GM21447 (cell line): ENCODE measurements at regions not wholly inside any gene's neighbourhood (a gene's known extent, or its start where the extent isn't known, plus 50 kb on each side); places are given as distances from the start of the nearest gene placed in this dataset.
"Not testable (repeated sequence)": the region's sequence is repeated elsewhere in the genome, so short reads cannot be mapped to it uniquely, and the experiment has no call there.

Source experiments
- ATAC-seq: cut with Tn5 transposase; IDR thresholded peaks from one replicate; pipeline ENCODE4 v1.9.1; 2021; ENCODE audit not compliant: unreplicated experiment

GRCh38 chr13:59061621-59062020 lies 1102.1 kb downstream of the DIAPH3 start:
- ATAC-seq: no peak

GRCh38 chr13:59064042-59064441 lies 1099.7 kb downstream of the DIAPH3 start:
- ATAC-seq: no peak

GRCh38 chr13:59076386-59076785 lies 1087.3 kb downstream of the DIAPH3 start:
- ATAC-seq: not testable (repeated sequence)

- no peak for ATAC-seq
Measured at GRCh38 chr13:59086147-59086546, 1077.6 kb downstream of the DIAPH3 start.

- ATAC-seq: no peak
Measured at GRCh38 chr13:59088716-59089115, 1075.0 kb downstream of the DIAPH3 start.

- no peak for ATAC-seq
Measured at GRCh38 chr13:59094181-59094580, 1069.5 kb downstream of the DIAPH3 start.

- no peak for ATAC-seq
Measured at GRCh38 chr13:59099182-59099974, 1064.3 kb downstream of the DIAPH3 start.

GRCh38 chr13:59103004-59103768 lies 1060.5 kb downstream of the DIAPH3 start:
- no peak for ATAC-seq

- ATAC-seq: no peak
Measured at GRCh38 chr13:59111751-59112171, 1052.0 kb downstream of the DIAPH3 start.

GRCh38 chr13:59112221-59112718 lies 1051.5 kb downstream of the DIAPH3 start:
- ATAC-seq: no peak

- ATAC-seq: no peak
Measured at GRCh38 chr13:59119475-59119874, 1044.3 kb downstream of the DIAPH3 start.

- ATAC-seq: no peak
Measured at GRCh38 chr13:59120297-59120843, 1043.4 kb downstream of the DIAPH3 start.

GRCh38 chr13:59121507-59121906 lies 1042.2 kb downstream of the DIAPH3 start:
- ATAC-seq: no peak

GRCh38 chr13:59126474-59126873 lies 1037.3 kb downstream of the DIAPH3 start:
- no peak for ATAC-seq

- no peak for ATAC-seq
Measured at GRCh38 chr13:59133903-59134302, 1029.8 kb downstream of the DIAPH3 start.

GRCh38 chr13:59144700-59145099 lies 1019.0 kb downstream of the DIAPH3 start:
- no peak for ATAC-seq

- no peak for ATAC-seq
Measured at GRCh38 chr13:59145381-59145780, 1018.3 kb downstream of the DIAPH3 start.

- no peak for ATAC-seq
Measured at GRCh38 chr13:59157181-59157580, 1006.5 kb downstream of the DIAPH3 start.

GRCh38 chr13:59166174-59166573 lies 997.6 kb downstream of the DIAPH3 start:
- ATAC-seq: no peak

GRCh38 chr13:59172076-59172475 lies 991.7 kb downstream of the DIAPH3 start:
- ATAC-seq: no peak

GRCh38 chr13:59176775-59177174 lies 987.0 kb downstream of the DIAPH3 start:
- no peak for ATAC-seq

- ATAC-seq: no peak
Measured at GRCh38 chr13:59178344-59178743, 985.4 kb downstream of the DIAPH3 start.
